Endometrial microvascular endothelial cells (primary cell): ENCODE measurements at regions not wholly inside any gene's neighbourhood (a gene's known extent, or its start where the extent isn't known, plus 50 kb on each side); places are given as distances from the start of the nearest gene placed in this dataset.

Experiments
- in situ Hi-C: cut with HindIII; loops from 2 replicates; pipeline ENCODE4 v1.10.0; 2017; ENCODE audit warnings: low sequenced_read_pairs, low pct_unique_long_range_greater_than_20kb; ENCODE audit errors: inconsistent ontology term

GRCh38 chr5:167861129-167861927, 430.1 kb upstream of the WWC1 start:
- in situ Hi-C loops, result no loop called here

- in situ Hi-C loops, result no loop called here
Observed at GRCh38 chr5:167861928-167862426, 429.5 kb upstream of the WWC1 start.

GRCh38 chr5:167863883-167864282, 427.6 kb upstream of the WWC1 start:
- in situ Hi-C loops, result no loop called here

- in situ Hi-C loops, result no loop called here
Observed at GRCh38 chr5:167864801-167865200, 426.6 kb upstream of the WWC1 start.

GRCh38 chr5:167866797-167867196, 424.6 kb upstream of the WWC1 start:
- in situ Hi-C loops, result no loop called here

GRCh38 chr5:167867281-167867680, 424.2 kb upstream of the WWC1 start:
- in situ Hi-C loops, result no loop called here

- in situ Hi-C loops, result no loop called here
Observed at GRCh38 chr5:167869125-167869524, 422.3 kb upstream of the WWC1 start.

GRCh38 chr5:167870055-167870454, 421.4 kb upstream of the WWC1 start:
- in situ Hi-C loops, result no loop called here

- in situ Hi-C loops, result no loop called here
Observed at GRCh38 chr5:167871091-167871490, 420.4 kb upstream of the WWC1 start.

GRCh38 chr5:167872791-167873190, 418.7 kb upstream of the WWC1 start:
- in situ Hi-C loops, result no loop called here

GRCh38 chr5:167877114-167877722, 414.2 kb upstream of the WWC1 start:
- in situ Hi-C loops, result no loop called here

GRCh38 chr5:167877924-167878323, 413.5 kb upstream of the WWC1 start:
- in situ Hi-C loops, result no loop called here

GRCh38 chr5:167880420-167880819, 411.0 kb upstream of the WWC1 start:
- in situ Hi-C loops, result no loop called here

- in situ Hi-C loops, result no loop called here
Observed at GRCh38 chr5:167881041-167881440, 410.4 kb upstream of the WWC1 start.

GRCh38 chr5:167886196-167886595, 405.2 kb upstream of the WWC1 start:
- in situ Hi-C loops, result no loop called here

GRCh38 chr5:167888393-167888792, 403.1 kb upstream of the WWC1 start:
- in situ Hi-C loops, result no loop called here

- in situ Hi-C loops, result no loop called here
Observed at GRCh38 chr5:167889276-167889675, 402.2 kb upstream of the WWC1 start.

- in situ Hi-C loops, result no loop called here
Observed at GRCh38 chr5:167892352-167893115, 398.9 kb upstream of the WWC1 start.

- in situ Hi-C loops, result no loop called here
Observed at GRCh38 chr5:167893271-167893670, 398.2 kb upstream of the WWC1 start.
